NCI-H146 (cell line): ENCODE measurements at regions not wholly inside any gene's neighbourhood (a gene's known extent, or its start where the extent isn't known, plus 50 kb on each side); places are given as distances from the start of the nearest gene placed in this dataset.
A peak's percentile ranks its signal among the peaks of the same experiment; 100 is the strongest.

Experiments used
- DNase-seq: peaks from one replicate; lab custom pipeline; 2025; lab: John Stamatoyannopoulos, UW

DNA sequence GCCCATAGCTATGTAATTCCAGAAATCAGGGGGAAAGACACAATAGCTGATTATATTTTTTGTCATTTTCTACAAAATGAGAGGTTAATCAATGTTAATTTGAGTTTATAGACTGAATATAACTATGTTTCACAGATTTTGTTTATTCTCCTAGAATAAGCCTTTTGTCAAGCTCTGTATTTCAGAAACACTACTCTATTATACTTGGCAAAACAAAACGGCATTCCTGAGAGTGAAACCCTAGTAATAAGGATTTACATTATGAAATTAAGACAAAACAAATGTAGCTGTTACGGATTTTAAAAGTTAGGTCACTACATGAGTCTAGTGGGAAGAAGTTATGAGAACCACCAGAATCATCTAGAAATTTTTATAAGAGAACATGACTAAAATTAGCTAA lies 334.2 kb downstream of the KLF12 start:
- DNase-seq: no peak

DNA sequence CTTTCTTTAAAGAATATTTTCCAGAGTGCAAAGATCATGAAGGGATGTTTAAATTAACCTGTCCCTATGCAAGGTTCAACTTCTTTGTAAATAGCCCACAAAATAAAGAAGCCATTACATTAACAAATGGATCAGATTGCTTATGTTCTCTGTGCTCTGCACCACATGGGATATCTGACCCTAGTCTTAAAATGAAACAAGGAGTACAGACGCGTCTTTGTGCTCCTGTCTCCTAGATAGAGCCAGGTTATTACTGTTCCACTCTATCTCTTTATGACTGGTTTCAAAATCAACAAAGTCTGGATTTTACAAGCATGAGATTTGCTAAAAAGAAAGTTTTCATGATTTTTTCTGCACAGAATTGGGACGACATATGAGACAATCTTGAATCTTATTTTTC lies 339.4 kb downstream of the KLF12 start:
- no peak for DNase-seq

DNA sequence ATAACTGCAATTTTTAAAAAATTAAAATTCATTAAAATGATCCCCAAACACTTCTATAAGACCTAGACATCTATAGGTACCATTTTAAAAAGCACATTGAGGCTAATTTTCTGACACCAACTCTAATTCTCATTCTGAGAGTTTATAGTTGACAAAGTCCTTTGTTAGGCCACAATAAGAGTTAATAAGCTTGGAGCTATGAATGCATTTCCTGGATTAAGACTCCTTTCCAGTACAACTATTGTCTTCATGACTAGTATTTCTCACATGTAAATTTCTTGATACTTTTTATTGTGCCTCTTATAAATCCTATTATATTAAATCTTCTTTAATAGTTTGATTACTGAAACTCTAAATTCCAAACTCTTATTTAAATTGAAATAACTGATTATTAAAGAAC lies 340.8 kb downstream of the KLF12 start:
- DNase-seq: no peak

DNA sequence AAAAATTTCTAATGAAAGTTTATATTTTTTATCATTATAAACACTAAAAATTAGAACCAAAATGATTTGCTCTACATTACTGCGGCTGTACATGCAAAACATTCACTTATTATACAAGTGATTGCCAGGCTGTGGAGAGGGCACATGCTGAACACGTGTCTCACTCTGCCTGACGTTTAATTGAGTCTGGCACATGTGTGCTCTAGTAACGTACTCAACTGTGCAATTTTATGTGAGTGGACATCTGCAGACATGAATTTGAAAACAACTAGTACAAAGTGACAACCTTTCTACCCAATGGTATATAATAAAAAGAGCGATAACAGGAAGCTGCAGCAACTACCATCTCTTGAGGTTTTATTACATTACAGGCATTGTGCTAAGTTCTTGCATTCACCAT lies 341.4 kb downstream of the KLF12 start:
- no peak for DNase-seq

DNA sequence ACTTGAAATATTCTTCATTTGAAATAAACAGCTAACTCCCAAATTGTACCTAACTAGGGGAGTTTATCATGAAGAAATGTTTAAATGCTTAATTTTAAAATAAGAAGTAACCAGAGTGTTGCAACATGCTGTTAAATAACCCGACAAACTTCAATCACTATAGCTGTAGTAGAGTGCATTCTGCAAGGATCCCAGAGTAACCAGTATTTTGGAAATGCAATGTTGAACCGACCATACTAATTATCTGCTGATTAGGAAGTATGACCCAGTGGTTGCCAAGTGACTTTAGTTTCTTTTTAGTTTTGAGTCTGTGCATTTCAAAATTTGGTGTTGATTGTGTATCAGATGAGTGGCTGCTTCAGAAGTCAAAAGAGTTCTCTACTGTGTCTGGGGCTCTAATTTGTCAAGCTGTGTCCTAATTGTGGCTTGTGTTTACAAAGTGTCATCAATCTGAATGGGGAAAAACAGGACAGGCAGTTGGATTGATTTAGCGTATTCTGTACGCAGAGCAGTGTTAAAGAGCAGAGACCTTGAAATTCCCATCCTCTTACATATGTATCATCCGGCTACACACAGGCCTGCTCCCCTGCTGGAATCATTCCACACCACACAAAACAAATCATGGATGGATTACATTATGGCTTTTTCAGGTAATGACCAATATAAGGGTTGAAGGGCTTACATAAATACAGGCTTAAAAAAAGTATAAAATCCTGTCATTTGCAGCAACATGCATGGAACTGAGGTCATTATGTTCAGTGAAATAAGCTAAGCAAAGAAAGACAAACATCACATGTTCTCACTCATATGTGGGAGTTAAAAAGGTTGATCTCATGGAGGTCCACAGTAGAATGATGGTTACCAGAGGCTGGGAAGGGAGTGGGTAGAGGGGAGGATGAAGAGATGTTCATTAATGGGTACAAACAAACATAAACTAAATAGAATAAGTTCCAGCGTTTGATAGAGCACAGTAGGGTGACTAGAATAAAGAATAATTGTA lies 351.5 kb downstream of the KLF12 start:
- peak; percentile 87 for DNase-seq

DNA sequence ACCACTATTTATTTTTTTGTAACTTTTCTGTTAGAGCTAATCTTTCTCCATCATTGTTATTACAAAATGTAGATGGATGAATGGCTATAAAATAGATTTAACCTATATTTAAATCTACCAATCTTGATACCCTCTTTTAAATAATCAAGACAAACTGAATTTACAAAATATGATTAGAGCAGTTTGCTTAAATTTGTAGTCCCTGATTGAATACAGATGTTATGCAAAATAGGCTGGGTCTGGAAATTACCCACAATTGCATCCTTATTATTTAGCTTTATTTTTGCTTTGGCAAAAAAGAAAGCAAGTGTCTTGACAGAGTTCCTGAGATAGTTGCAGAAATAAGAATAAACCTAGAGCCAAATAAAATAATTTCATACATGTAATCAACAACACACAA lies 352.8 kb downstream of the KLF12 start:
- DNase-seq: no peak

DNA sequence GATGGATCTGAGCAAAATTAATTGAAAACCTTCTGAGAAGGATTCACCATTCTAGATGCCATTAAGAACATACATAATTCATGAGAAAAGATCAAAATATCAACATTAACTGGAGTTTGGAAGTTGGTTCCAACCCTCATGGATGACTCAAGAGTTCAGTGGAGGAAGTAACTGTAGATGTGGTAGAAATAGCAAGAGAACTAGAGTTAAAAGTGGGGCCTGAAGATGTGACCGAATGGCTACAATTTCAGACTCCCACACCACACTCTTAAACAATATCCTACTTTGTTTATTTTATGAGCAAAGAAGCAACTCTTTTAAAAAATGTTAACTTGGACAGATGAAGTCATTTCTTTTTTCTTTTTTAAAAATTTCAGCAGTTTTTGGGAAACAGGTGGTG lies 354.3 kb downstream of the KLF12 start:
- DNase-seq: no peak

DNA sequence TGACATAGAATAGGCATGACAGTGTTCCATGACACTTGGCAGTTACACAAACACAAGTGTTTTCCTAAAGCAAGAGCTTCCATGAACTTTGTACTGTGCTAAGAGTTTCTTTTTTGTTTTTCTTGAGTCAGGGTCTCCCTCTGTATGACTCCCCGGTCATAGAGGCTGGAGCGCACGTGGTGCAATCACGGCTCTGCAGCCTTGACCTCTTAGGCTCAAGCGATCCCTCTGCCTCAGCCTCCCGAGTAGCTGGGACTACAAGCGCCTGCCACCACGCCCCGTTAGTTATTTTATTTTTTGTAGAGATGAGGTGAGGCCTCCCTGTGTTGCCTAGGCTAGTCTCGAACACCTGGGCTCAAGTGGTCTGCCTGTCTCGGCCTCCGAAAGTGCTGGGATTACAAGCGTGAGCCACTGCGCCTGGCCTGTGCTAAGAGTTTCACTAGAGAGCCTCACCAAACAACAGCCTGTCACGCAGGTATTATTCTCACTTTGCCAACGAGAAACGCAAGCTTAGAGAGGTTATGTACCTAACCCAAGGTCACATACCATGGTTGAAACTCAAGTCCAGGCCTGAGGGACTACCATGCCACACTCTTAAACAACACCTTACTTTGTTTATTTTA lies 355.9 kb downstream of the KLF12 start:
- no peak for DNase-seq

DNA sequence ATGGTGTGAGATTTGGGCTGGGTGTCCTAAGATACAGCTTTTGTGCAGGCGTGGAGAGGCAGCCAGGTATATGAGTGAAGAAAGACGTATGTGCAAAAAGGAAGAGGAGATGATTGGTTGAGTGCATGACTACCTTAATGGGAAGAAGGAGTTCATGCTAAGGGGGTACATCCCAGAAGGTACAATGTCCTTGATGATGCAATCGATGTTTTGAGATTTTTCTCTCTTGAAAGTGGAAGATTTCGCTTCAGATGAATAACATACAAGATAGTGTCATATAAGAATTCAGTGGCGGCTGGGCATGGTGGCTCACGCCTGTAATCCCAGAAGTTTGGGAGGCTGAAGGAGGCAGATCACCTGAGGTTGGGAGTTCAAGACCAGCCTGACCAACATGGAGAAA lies 357.1 kb downstream of the KLF12 start:
- DNase-seq: no peak

DNA sequence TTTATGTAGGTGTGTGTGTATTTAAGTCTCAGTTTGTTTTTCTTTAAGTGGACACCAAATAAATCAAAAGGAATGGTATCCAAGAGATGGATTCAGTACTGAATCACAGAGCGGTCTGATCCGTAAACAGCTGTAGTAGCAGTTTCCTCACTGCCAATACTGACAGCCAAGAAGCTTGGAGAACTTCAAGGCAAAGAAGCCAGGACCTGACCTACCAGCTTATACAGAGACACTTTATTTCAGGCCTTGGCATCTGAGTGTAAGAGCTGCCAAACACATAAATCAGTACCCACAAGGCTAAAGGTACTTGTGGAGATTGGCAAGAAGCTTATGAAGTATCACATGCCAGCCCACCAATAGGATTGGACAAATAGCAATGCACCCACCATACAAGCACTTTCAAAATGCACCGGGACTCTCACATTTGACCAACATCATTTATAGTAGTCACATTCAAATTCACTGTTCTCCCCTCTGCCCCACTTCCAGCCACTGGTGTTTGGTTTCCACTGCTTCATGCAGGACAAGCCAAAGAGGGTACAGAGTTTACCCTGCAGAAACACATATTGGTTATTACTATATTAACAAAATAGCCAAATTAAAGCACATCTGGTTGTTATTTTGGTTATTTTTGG lies 357.9 kb downstream of the KLF12 start:
- no peak for DNase-seq

DNA sequence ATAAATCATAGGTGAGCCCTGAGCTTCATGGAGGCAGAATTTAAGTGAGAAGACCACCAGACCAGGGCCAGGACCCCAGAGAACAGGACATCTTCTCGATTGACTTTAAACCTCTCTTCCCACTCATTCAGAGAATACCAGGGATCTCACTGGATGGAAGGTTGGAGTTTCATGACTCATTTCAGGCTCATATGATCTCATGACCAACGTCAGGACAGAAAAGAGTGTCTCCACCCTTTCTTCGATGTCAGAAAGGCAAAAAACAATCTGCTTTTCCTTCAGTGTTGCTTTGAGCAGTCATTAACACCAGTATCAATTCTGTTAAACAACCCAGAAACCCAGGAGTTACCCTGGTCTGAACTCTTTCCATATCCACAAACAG lies 361.0 kb downstream of the KLF12 start:
- DNase-seq: no peak

DNA sequence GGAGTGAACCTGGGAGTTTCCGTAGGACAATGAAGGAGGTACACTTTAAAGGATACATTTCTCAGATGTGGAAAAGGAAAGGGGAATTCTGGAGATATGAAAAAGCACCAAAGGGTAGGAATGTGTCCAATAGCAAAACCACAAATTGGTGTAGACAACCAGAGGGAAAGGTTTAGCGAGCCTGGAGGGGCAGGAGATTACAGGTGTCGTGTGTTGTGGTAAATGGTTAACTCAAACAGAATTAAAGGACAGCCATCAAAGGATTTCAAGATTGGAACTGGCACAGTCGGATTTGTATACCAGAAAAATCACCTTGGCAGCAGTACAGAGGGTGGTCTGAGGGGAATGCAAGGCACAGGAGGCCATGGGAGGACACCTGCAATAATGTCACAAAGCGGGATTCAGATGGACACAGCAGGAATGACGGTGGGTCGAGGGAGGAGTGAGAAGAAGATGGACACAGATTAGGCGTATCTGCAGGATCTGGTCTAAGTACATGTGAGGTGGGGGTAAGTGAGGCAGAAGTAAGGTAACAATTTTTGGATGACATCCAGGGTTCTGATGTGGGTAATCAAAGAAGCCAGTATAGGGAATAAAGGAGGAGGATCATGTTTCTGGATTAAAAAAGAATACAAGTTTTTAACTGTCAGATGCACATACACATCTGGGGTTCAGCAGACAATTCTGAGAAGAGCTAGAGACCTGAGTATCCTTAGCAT lies 361.6 kb downstream of the KLF12 start:
- DNase-seq: no peak

DNA sequence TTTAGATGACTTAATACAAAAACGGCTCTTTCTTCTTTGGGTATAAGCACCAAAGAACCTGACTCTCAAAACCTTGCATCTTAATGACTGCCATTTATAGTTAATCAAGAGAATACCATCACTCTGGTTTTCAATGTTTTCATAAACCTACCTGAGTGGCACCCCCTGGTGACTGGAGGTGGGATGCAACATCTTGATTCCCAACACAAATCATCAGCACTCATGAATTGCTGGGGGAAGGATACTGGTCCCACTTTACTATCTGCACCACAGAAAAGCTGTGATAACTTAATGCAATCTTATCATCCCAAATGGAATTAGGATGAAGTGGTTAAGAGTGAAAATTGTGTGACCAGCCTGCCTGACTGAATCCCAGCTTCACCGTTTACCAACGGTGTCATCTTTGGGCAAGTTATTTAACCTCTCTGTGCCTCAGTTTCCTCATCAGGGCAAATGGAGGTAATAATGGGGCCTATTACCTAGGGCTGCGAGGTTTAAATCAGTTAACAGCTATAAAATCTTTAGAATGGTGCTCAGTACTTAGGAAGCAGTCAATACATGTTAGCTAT lies 366.4 kb downstream of the KLF12 start:
- DNase-seq: peak; percentile 42

DNA sequence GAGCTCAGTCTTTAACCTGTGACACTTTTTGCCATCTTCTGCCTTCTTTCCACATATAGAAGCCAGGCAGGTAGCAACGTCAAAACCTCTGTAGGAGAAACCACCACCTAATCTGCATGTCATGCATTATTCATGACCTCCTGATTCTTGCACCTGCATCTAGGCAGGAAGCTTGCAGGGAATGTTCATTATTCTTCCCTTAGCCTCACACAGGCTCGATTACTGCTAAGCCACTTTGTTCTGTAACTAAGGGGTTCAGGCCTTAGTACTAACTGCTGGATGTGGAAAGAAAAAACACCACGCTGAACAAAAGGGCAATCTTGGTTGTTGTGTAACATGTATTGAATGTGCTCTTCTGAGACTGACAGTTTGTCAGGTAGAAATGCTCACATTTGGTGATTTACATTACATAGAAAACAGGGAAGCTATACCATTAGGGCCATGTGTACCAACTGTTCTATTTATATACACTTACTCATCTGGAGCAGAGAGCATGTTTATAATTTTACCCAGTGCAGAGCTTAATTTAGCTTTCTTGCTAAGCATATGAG lies 366.9 kb downstream of the KLF12 start:
- peak; percentile 86 for DNase-seq

DNA sequence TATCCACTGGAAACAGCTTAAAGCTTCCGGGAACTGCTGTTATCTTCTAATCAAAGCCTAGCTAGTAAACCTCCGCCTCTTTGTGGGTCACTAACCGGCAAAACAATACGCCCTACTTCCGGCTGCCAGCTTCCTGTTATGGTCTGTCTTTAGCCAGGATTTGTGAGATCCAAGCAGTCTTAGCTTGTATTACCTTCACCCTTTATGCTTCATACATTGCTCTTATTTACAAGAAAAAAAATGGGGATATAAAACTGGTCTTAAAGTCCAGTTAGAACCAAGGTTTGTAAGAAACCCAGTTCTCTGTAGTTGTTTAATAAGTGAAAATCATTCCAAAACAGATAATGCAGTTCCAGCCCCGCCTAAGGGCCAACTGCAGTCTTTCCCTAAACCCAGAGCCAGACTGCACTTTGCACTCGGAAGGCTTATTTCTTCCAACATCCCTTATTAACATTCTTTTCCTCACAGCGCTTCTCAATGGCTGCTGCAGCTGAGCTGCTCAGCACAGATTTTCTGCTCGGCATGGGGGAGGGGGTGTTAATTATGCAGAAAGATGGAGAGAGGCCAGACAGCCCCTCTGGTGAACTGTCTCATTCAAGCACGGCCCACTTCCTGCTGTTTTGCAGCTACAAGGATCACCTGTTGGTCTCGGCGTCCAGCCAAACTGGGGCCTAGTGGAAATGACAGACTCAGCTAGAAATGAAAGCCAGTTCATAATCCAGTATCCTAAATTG lies 368.4 kb downstream of the KLF12 start:
- DNase-seq: peak; percentile 99

DNA sequence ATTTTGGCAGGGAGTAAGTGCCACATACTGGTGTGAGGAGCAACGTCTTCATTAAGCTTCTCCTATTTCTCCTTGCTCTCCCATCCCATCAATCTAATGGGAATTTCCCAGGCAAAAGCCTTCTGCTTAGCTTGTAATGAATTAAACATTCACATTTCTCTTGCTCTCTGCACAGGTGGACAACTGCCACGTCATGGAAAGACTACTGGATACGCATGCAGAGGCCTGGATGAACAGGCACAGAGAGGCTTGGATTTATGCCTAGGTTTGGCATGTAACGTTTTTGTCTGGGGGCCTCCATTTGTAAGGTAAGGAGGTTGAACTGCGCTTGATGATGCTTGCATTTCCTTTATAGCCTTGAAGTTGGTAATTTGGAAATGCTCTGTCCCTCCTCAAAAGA lies 374.8 kb downstream of the KLF12 start:
- DNase-seq: no peak

DNA sequence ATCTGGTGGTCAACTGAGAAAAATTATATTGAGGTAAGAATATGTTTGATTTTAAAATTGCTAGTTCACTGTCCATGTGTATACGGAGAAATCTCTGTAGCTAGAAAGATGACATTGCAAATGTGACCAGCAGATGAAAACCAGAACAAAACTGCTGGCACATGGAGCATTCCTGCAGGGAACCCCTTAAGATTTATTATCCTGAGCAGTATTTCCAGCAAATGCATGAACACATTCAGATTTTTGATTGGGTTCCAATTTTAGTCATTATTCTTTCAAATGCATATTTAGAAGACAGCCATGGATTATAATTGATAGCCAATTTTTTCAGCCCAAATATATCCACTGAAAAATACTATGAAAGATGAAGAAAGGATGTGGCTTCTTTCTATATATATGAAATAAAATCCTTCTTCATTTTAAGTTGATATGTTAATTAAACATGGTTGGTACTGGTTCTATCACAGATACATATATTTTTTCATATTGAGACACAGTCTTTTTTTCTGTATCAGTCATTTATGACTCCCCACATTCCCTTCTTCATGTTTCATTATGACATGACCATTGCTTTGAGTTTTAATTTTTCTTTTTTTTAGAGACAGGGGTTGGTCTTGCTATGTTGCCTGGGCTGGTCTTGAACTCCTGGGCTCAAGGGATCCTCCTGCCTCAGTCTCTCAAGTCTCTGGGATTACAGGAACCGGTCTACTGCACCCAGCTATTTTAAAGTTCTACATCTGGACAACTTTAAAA lies 376.5 kb downstream of the KLF12 start:
- no peak for DNase-seq

DNA sequence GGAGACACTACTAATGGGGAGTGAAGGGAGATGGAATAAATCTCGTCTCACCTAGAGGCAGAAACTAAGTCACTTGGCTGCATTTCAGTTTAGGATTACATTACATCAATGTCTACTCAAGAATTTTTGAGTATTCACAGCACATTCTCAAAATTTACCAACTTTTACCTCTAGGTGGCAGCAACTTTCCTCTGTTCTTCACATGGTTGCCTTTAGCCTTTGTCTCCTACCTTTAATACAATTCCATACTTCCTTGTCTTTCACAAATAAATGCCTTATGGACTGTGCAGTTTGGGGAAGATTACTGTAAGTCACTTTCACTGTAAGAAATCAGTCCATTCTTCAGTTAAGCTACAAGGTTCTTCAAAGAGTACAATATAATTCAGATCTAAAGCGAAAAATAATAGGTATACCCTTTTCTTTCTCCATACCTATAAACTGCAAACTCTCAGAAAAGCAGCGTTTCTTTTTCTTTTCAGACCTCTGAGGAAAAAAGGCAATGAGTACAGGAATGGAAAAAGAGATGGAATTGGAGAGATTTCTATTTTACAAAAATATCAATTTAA lies 379.4 kb downstream of the KLF12 start:
- peak; percentile 66 for DNase-seq

DNA sequence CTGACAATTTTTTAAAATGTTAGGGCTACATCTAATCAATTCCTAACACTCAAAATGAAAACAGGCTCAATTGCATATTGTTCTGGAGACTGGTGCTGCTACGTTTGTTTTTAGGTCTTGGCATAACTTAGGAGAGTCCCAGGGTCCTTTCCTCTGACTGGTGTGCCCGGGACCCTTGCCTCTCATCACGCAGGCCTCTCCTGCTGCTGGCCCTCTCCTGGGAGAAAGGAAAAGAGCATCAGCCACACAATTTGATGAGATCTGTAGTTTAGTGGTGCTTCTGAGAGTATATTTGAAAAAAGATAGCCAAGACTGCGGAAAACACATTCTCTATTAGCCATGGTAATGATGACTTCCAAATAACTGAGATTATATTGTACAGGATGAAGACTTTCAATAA lies 380.0 kb downstream of the KLF12 start:
- DNase-seq: no peak

DNA sequence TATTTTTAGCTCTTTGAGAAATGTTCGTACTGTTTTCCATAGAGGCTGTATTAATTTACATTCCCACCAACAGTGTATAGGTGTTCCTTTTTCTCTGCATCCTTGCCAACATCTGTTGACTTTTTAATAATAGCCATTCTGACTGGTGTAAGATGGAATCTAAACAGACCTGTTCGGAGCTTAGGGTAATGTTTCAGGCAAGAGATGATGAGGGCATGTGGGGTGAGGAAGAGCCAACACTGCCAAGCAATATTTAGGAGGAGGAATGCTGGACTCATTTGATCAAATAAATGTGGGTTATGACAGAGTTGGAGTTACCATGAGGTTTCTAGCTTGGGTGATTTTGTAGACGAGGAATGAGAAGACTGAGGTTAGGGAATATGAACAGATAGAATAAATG lies 382.9 kb downstream of the KLF12 start:
- DNase-seq: no peak
